GM23338 (cell line): ENCODE measurements at regions not wholly inside any gene's neighbourhood (a gene's known extent, or its start where the extent isn't known, plus 50 kb on each side); places are given as distances from the start of the nearest gene placed in this dataset.

Experiments used
- ATAC-seq: fragments of 200-7000 bp; cut with Tn5 transposase; 3 replicates; pipeline ENCODE4 v1.9.1; 2020
- DNase-seq: peaks from one replicate; pipeline ENCODE4 v3.0.0-alpha.2; 2015; ENCODE audit warnings: low spot score
- H2AFZ ChIP-seq: fragments of 200-600 bp; sonication (generic); 2 replicates; pipeline ENCODE4 v1.8.0; 2016; ENCODE audit warnings: antibody characterized with exemption, mild to moderate bottlenecking, moderate library complexity
- H3F3A ChIP-seq: fragments of 200-600 bp; sonication (generic); replicated peaks from 2 replicates; pipeline ENCODE4 v1.8.0; 2017; ENCODE audit warnings: antibody characterized with exemption, mixed run types, low read depth
- H3K27ac ChIP-seq: fragments of 200-600 bp; sonication (generic); 2 replicates; pipeline ENCODE4 v1.6.1; 2016; ENCODE audit warnings: low read depth
- H3K27me3 ChIP-seq: fragments of 200-600 bp; sonication (generic); 2 replicates; pipeline ENCODE4 v1.8.0; 2016; ENCODE audit warnings: mild to moderate bottlenecking, mixed run types, moderate library complexity; ENCODE audit not compliant: insufficient read depth
- H3K36me3 ChIP-seq: fragments of 200-600 bp; sonication (generic); 2 replicates; pipeline ENCODE4 v1.8.0; 2016; ENCODE audit warnings: mild to moderate bottlenecking; ENCODE audit not compliant: insufficient read depth
- H3K4me1 ChIP-seq: fragments of 200-600 bp; sonication (generic); 2 replicates; pipeline ENCODE4 v1.8.0; 2016; ENCODE audit warnings: mild to moderate bottlenecking, moderate library complexity; ENCODE audit not compliant: insufficient read depth
- H3K4me2 ChIP-seq: fragments of 200-600 bp; sonication (generic); 2 replicates; pipeline ENCODE4 v1.7.1; 2017; ENCODE audit warnings: mixed run types
- H3K4me3 ChIP-seq: fragments of 200-600 bp; sonication (generic); 2 replicates; pipeline ENCODE4 v1.6.1; 2016; ENCODE audit warnings: mixed run types
- H3K79me2 ChIP-seq: fragments of 200-600 bp; sonication (generic); replicated peaks from 2 replicates; pipeline ENCODE4 v1.8.0; 2017; ENCODE audit warnings: mild to moderate bottlenecking; ENCODE audit not compliant: insufficient read depth
- H3K9me2 ChIP-seq: fragments of 200-600 bp; sonication (generic); 2 replicates; pipeline ENCODE4 v1.8.0; 2017; ENCODE audit not compliant: insufficient read depth
- H4K20me1 ChIP-seq: fragments of 200-600 bp; sonication (generic); replicated peaks from 2 replicates; pipeline ENCODE4 v1.8.0; 2017; ENCODE audit warnings: mild to moderate bottlenecking; ENCODE audit not compliant: insufficient read depth
- H3K27ac Mint-ChIP-seq: 2 replicates; pipeline ENCODE4 v1.8.0; 2020; ENCODE audit warnings: inconsistent platforms, mild to moderate bottlenecking, moderate library complexity, mixed read lengths
- H3K27me3 Mint-ChIP-seq: 3 replicates; pipeline ENCODE4 v1.8.0; 2022; ENCODE audit warnings: low read depth, mild to moderate bottlenecking, moderate library complexity, mixed read lengths, inconsistent platforms; ENCODE audit not compliant: insufficient read depth, poor library complexity
- H3K36me3 Mint-ChIP-seq: 3 replicates; pipeline ENCODE4 v1.8.0; 2021; ENCODE audit warnings: low read depth, mild to moderate bottlenecking, inconsistent platforms, moderate library complexity, mixed read lengths
- H3K4me1 Mint-ChIP-seq: 3 replicates; pipeline ENCODE4 v1.8.0; 2020; ENCODE audit warnings: mild to moderate bottlenecking, inconsistent platforms, mixed read lengths
- H3K4me3 Mint-ChIP-seq: 3 replicates; pipeline ENCODE4 v1.8.0; 2021; ENCODE audit warnings: moderate library complexity, mild to moderate bottlenecking, inconsistent platforms, mixed read lengths
- H3K9me3 Mint-ChIP-seq: 3 replicates; pipeline ENCODE4 v1.8.0; 2020; ENCODE audit warnings: moderate library complexity, mild to moderate bottlenecking, inconsistent platforms, mixed read lengths
- CTCF ChIP-seq, 2 experiments: fragments of 200-600 bp in 1 of 2; sonication (generic) in 1 of 2; conservative IDR thresholded peaks; 2 replicates each; pipeline versions ENCODE4 v1.5.1 to v1.6.1; 2016 to 2017; ENCODE audit warnings: antibody characterized with exemption in 2 of 2, low read depth in 2 of 2, mild to moderate bottlenecking in 2 of 2, moderate library complexity in 1 of 2
- EZH2 ChIP-seq: fragments of 200-600 bp; sonication (generic); IDR thresholded peaks from one replicate; pipeline ENCODE4 v1.8.0; 2017; ENCODE audit warnings: antibody characterized with exemption, mild to moderate bottlenecking, low read depth; ENCODE audit not compliant: unreplicated experiment
- JUNB ChIP-seq: IDR thresholded peaks from one replicate; pipeline ENCODE4 v1.6.1; 2016; ENCODE audit warnings: antibody characterized with exemption; ENCODE audit not compliant: unreplicated experiment
- NANOG ChIP-seq: IDR thresholded peaks from 2 replicates; pipeline ENCODE4 v1.6.1; 2016; ENCODE audit warnings: antibody characterized with exemption, borderline replicate concordance
- POLR2AphosphoS5 ChIP-seq: IDR thresholded peaks from 2 replicates; pipeline ENCODE4 v1.6.1; 2016; ENCODE audit warnings: antibody characterized with exemption, low read depth
- REST ChIP-seq: IDR thresholded peaks from one replicate; pipeline ENCODE4 v1.6.1; 2018; ENCODE audit warnings: antibody characterized with exemption; ENCODE audit not compliant: unreplicated experiment
- STAT1 ChIP-seq: IDR thresholded peaks from one replicate; pipeline ENCODE4 v1.6.1; 2016; ENCODE audit warnings: antibody characterized with exemption; ENCODE audit not compliant: unreplicated experiment

GRCh38 chr6:103910018-103910417 lies 949.7 kb downstream of the HACE1 start:
- H3K27ac Mint-ChIP-seq, result no peak overlapping the region
- Histone ChIP-seq H3K27ac (no peak overlapping the region), H3K36me3 (no peaks in the 10 kb centered on the region), H3K4me3 (no peak overlapping the region), H3F3A (no peaks in the 10 kb centered on the region), H3K4me1 (no peaks in the 10 kb centered on the region), H3K4me2 (no peak overlapping the region), H4K20me1 (no peaks in the 10 kb centered on the region; the same call in 1 of the 2 replicates), H3K79me2 (no peaks in the 10 kb centered on the region), H3K27me3 (peaks cover 32% of the 10 kb centered on the region), H3K9me2 (no peaks in the 10 kb centered on the region; the same call in 1 of the 2 replicates), H2AFZ (no peak overlapping the region)
- TF ChIP-seq STAT1 (no peak), JUNB (no peak), POLR2AphosphoS5 (no peak), NANOG (no peak), EZH2 (no peak), REST (no peak)
- no peak for DNase-seq
- ATAC-seq, result no peak
- no peak overlapping the region for H3K4me3 Mint-ChIP-seq
- H3K9me3 Mint-ChIP-seq, result peaks cover 5% of the 10 kb centered on the region; the same call in 2 of the 3 replicates
- no peaks in the 10 kb centered on the region for H3K4me1 Mint-ChIP-seq
- peaks cover 9% of the 10 kb centered on the region for H3K27me3 Mint-ChIP-seq
- H3K36me3 Mint-ChIP-seq, result no peaks in the 10 kb centered on the region; the same call in 2 of the 3 replicates

- no peaks in the 10 kb centered on the region for H3K4me1 Mint-ChIP-seq
These were observed 950.8 kb downstream of the HACE1 start for GRCh38 chr6:103908898-103909297.

More at GRCh38 chr6:103908898-103909297, 950.8 kb downstream of the HACE1 start:
- H3F3A ChIP-seq, result no peaks in the 10 kb centered on the region
- no peaks in the 10 kb centered on the region for H3K4me1 ChIP-seq
- Mint-ChIP-seq H3K4me3 (no peak overlapping the region), H3K36me3 (no peaks in the 10 kb centered on the region; the same call in 2 of the 3 replicates), H3K27ac (no peak overlapping the region), H3K27me3 (peaks cover 9% of the 10 kb centered on the region), H3K9me3 (peaks cover 5% of the 10 kb centered on the region; the same call in 2 of the 3 replicates)
- no peak overlapping the region for H3K4me2 ChIP-seq
- H3K9me2 ChIP-seq, result no peaks in the 10 kb centered on the region; the same call in 1 of the 2 replicates
- no peaks in the 10 kb centered on the region for H3K79me2 ChIP-seq
- H4K20me1 ChIP-seq, result no peaks in the 10 kb centered on the region; the same call in 1 of the 2 replicates
- ATAC-seq, result peak; percentile 48
- DNase-seq, result peak; percentile 5
- no peak overlapping the region for H3K27ac ChIP-seq
- peaks cover 43% of the 10 kb centered on the region for H3K27me3 ChIP-seq
- no peak overlapping the region for H3K4me3 ChIP-seq
- TF ChIP-seq CTCF (conservative IDR thresholded peaks at IDR 0.05; ENCODE audit: low read depth in 2 of 2) (peak in 1 of 2 experiments; percentile 50; a peak in 2 of 4 replicates), NANOG (no peak)
- H3K36me3 ChIP-seq, result no peaks in the 10 kb centered on the region
- H2AFZ ChIP-seq, result no peak overlapping the region
